Mammary epithelial cell (primary cell): ENCODE measurements at regions not wholly inside any gene's neighbourhood (a gene's known extent, or its start where the extent isn't known, plus 50 kb on each side); places are given as distances from the start of the nearest gene placed in this dataset.

Experiments used
- CTCF ChIP-seq, 2 donors: IDR thresholded peaks in 1 of 2; conservative IDR thresholded peaks in 1 of 2; 2 replicates each; pipeline ENCODE4 v1.5.1; 2011 to 2012; ENCODE audit warnings: inconsistent platforms in 2 of 2, low read length in 2 of 2, mild to moderate bottlenecking in 2 of 2, control low read depth in 1 of 2, low read depth in 1 of 2; ENCODE audit not compliant: insufficient read depth in 1 of 2; ENCODE audit errors: extremely low read depth in 1 of 2
- EZH2 ChIP-seq: IDR thresholded peaks from 2 replicates; pipeline ENCODE4 v1.6.1; 2012; ENCODE audit warnings: low read length, inconsistent platforms, borderline replicate concordance

GRCh38 chr1:116299248-116299647 lies 73.8 kb upstream of the ATP1A1 start:
- TF ChIP-seq CTCF (conservative IDR thresholded peaks at IDR 0.05 in 1 of 2, IDR thresholded peaks at IDR 0.05 in 1 of 2; ENCODE audit: extremely low read depth in 1 of 2, insufficient read depth in 1 of 2, low read depth in 1 of 2, low read length in 2 of 2) (no peak), EZH2 (no peak)
